HEK293 (cell line): ENCODE measurements at regions not wholly inside any gene's neighbourhood (a gene's known extent, or its start where the extent isn't known, plus 50 kb on each side); places are given as distances from the start of the nearest gene placed in this dataset.

Experiments
- CTCF ChIA-PET: fragments of 350-600 bp; formaldehyde crosslinking; extraction: SDS; loops from one replicate; lab custom pipeline; 2021; ENCODE audit warnings: antibody characterized with exemption; lab: Yijun Ruan, JAX
- POLR2A ChIA-PET: fragments of 300-600 bp; formaldehyde crosslinking; extraction: SDS; loops from one replicate; lab custom pipeline; 2020; ENCODE audit warnings: antibody characterized with exemption, inconsistent platforms; lab: Yijun Ruan, JAX
- H3K27ac ChIP-seq: fragments of 200-500 bp; sonication (Bioruptor generic); 2 replicates; pipeline ENCODE4 v1.5.1; 2014; ENCODE audit warnings: low read depth, low read length, control low read depth, inconsistent platforms; ENCODE audit errors: extremely low read depth
- H3K36me3 ChIP-seq, 2 experiments: fragments of 200-500 bp in 1 of 2; sonication (Bioruptor generic) in 1 of 2; 1 replicate in 1 of 2; 2 replicates in 1 of 2; pipeline ENCODE4 v1.5.1; 2014 to 2017; ENCODE audit warnings: inconsistent platforms in 2 of 2, low read length in 2 of 2; ENCODE audit not compliant: control insufficient read depth in 2 of 2, insufficient read depth in 1 of 2
- H3K4me1 ChIP-seq: fragments of 200-500 bp; sonication (Bioruptor generic); 2 replicates; pipeline ENCODE4 v1.5.1; 2014; ENCODE audit warnings: mild to moderate bottlenecking, low read length, inconsistent platforms; ENCODE audit not compliant: control insufficient read depth, insufficient read depth
- H3K4me3 ChIP-seq: 2 replicates; pipeline ENCODE4 v1.5.1; 2011; ENCODE audit warnings: low read depth, mild to moderate bottlenecking, control low read depth, low read length, moderate library complexity
- H3K9me3 ChIP-seq: fragments of 200-500 bp; sonication (Bioruptor generic); 2 replicates; pipeline ENCODE4 v1.5.1; 2014; ENCODE audit warnings: low read depth, low read length, inconsistent platforms; ENCODE audit not compliant: control insufficient read depth, insufficient read depth
- PATZ1 ChIP-seq: fragments of 450-650 bp; formaldehyde crosslinking; IDR thresholded peaks from 2 replicates; pipeline ENCODE4 v1.5.1; 2016; ENCODE audit warnings: missing biosample characterization, missing genetic modification characterization
- PRDM6 ChIP-seq: fragments of 450-650 bp; formaldehyde crosslinking; IDR thresholded peaks from 2 replicates; pipeline ENCODE4 v1.5.1; 2017; ENCODE audit warnings: missing biosample characterization, missing genetic modification characterization
- REST ChIP-seq: fragments of 450-650 bp; formaldehyde crosslinking; IDR thresholded peaks from 2 replicates; pipeline ENCODE4 v1.5.1; 2016; ENCODE audit warnings: missing biosample characterization, missing genetic modification characterization
- SP2 ChIP-seq: fragments of 450-650 bp; formaldehyde crosslinking; IDR thresholded peaks from 2 replicates; pipeline ENCODE4 v1.5.1; 2016; ENCODE audit warnings: missing biosample characterization, missing genetic modification characterization
- ZBTB1 ChIP-seq: fragments of 450-650 bp; formaldehyde crosslinking; IDR thresholded peaks from 2 replicates; pipeline ENCODE4 v1.5.1; 2016; ENCODE audit warnings: missing biosample characterization, missing genetic modification characterization
- ZBTB17 ChIP-seq: fragments of 450-650 bp; formaldehyde crosslinking; IDR thresholded peaks from 2 replicates; pipeline ENCODE4 v1.5.1; 2016; ENCODE audit warnings: missing biosample characterization, missing genetic modification characterization
- ZBTB26 ChIP-seq: fragments of 450-650 bp; formaldehyde crosslinking; optimal IDR thresholded peaks from 2 replicates; pipeline ENCODE3; 2016; ENCODE audit warnings: missing biosample characterization, mild to moderate bottlenecking, missing genetic modification characterization
- ZFP3 ChIP-seq: fragments of 450-650 bp; formaldehyde crosslinking; IDR thresholded peaks from 2 replicates; pipeline ENCODE4 v1.5.1; 2016; ENCODE audit warnings: low read depth, missing biosample characterization, missing genetic modification characterization
- ZFP69B ChIP-seq: fragments of 450-650 bp; formaldehyde crosslinking; IDR thresholded peaks from 2 replicates; pipeline ENCODE4 v1.5.1; 2016; ENCODE audit warnings: missing biosample characterization, missing genetic modification characterization
- ZNF155 ChIP-seq: fragments of 450-650 bp; formaldehyde crosslinking; IDR thresholded peaks from 2 replicates; pipeline ENCODE4 v1.5.1; 2016; ENCODE audit warnings: missing biosample characterization, missing genetic modification characterization
- ZNF324 ChIP-seq: fragments of 450-650 bp; formaldehyde crosslinking; IDR thresholded peaks from 2 replicates; pipeline ENCODE4 v1.5.1; 2016; ENCODE audit warnings: missing biosample characterization, missing genetic modification characterization
- ZNF335 ChIP-seq: fragments of 450-650 bp; formaldehyde crosslinking; conservative IDR thresholded peaks from 2 replicates; pipeline ENCODE4 v1.5.1; 2016; ENCODE audit warnings: missing biosample characterization, missing genetic modification characterization
- ZNF394 ChIP-seq: fragments of 450-650 bp; formaldehyde crosslinking; IDR thresholded peaks from 2 replicates; pipeline ENCODE4 v1.5.1; 2016; ENCODE audit warnings: missing biosample characterization, missing genetic modification characterization, mild to moderate bottlenecking, moderate library complexity, borderline replicate concordance
- ZNF48 ChIP-seq: fragments of 450-650 bp; formaldehyde crosslinking; IDR thresholded peaks from 2 replicates; pipeline ENCODE4 v1.5.1; 2016; ENCODE audit warnings: missing biosample characterization, missing genetic modification characterization
- ZNF488 ChIP-seq: fragments of 450-650 bp; formaldehyde crosslinking; IDR thresholded peaks from 2 replicates; pipeline ENCODE4 v1.5.1; 2016; ENCODE audit warnings: missing biosample characterization, missing genetic modification characterization
- ZNF555 ChIP-seq: fragments of 450-650 bp; formaldehyde crosslinking; conservative IDR thresholded peaks from 2 replicates; pipeline ENCODE4 v1.5.1; 2017; ENCODE audit warnings: missing biosample characterization, mild to moderate bottlenecking, missing genetic modification characterization, inconsistent platforms
- ZNF580 ChIP-seq: fragments of 450-650 bp; formaldehyde crosslinking; IDR thresholded peaks from 2 replicates; pipeline ENCODE4 v1.5.1; 2016; ENCODE audit warnings: missing biosample characterization, missing genetic modification characterization
- ZNF600 ChIP-seq: fragments of 450-650 bp; formaldehyde crosslinking; IDR thresholded peaks from 2 replicates; pipeline ENCODE4 v1.5.1; 2016; ENCODE audit warnings: missing biosample characterization, missing genetic modification characterization
- ZNF610 ChIP-seq: fragments of 450-650 bp; formaldehyde crosslinking; IDR thresholded peaks from 2 replicates; pipeline ENCODE4 v1.5.1; 2016; ENCODE audit warnings: missing biosample characterization, missing genetic modification characterization, borderline replicate concordance
- ZNF645 ChIP-seq: fragments of 450-650 bp; formaldehyde crosslinking; IDR thresholded peaks from 2 replicates; pipeline ENCODE4; 2016; ENCODE audit warnings: missing biosample characterization, missing genetic modification characterization
- ZNF658 ChIP-seq: fragments of 450-650 bp; formaldehyde crosslinking; IDR thresholded peaks from 2 replicates; pipeline ENCODE4; 2016; ENCODE audit warnings: missing biosample characterization, missing genetic modification characterization
- ZNF768 ChIP-seq: fragments of 450-650 bp; formaldehyde crosslinking; IDR thresholded peaks from 2 replicates; pipeline ENCODE4 v1.5.1; 2018; ENCODE audit warnings: missing biosample characterization, mild to moderate bottlenecking, missing genetic modification characterization
- ZNF777 ChIP-seq: fragments of 450-650 bp; formaldehyde crosslinking; IDR thresholded peaks from 2 replicates; pipeline ENCODE4 v1.5.1; 2017; ENCODE audit warnings: missing biosample characterization, missing genetic modification characterization, borderline replicate concordance

GRCh38 chr7:57071-57470 lies 135.3 kb upstream of the FAM20C start (continued):
- TF ChIP-seq ZNF488 (tag by site-specific recombination) (no peak), ZNF600 (tag by site-specific recombination) (no peak), PRDM6 (tag by site-specific recombination) (no peak), ZNF335 (tag by site-specific recombination) (no peak), ZNF555 (tag by site-specific recombination) (no peak), REST (tag by site-specific recombination) (no peak), ZNF324 (tag by site-specific recombination) (no peak)

GRCh38 chr7:57482-58255 lies 134.7 kb upstream of the FAM20C start:
- TF ChIP-seq ZNF645 (tag by site-specific recombination) (no peak), ZBTB26 (tag by site-specific recombination) (no peak), ZNF777 (no peak), ZNF658 (no peak), ZNF580 (tag by site-specific recombination) (no peak), ZNF335 (tag by site-specific recombination) (no peak), ZFP3 (no peak), ZBTB17 (no peak), ZNF768 (tag by site-specific recombination) (no peak), ZNF610 (tag by site-specific recombination) (no peak), ZBTB1 (tag by site-specific recombination) (no peak), ZFP69B (tag by site-specific recombination) (no peak), ZNF394 (tag by site-specific recombination) (no peak), ZNF155 (tag by site-specific recombination) (no peak), PATZ1 (tag by site-specific recombination) (no peak), ZNF48 (no peak), ZNF488 (tag by site-specific recombination) (no peak), SP2 (tag by site-specific recombination) (no peak)
- no peak overlapping the region for H3K4me3 ChIP-seq
- H3K4me1 ChIP-seq, result no peaks in the 10 kb centered on the region
- POLR2A ChIA-PET, result no interaction called here
- CTCF ChIA-PET, result no interaction called here
- no peaks in the 10 kb centered on the region for H3K9me3 ChIP-seq
- H3K27ac ChIP-seq, result no peak overlapping the region
- H3K36me3 ChIP-seq, result no peaks in the 10 kb centered on the region
